Mesodermal cell (in vitro differentiated cells): ENCODE measurements at regions not wholly inside any gene's neighbourhood (a gene's known extent, or its start where the extent isn't known, plus 50 kb on each side); places are given as distances from the start of the nearest gene placed in this dataset.
A peak's percentile ranks its signal among the peaks of the same experiment; 100 is the strongest.
"Not testable (repeated sequence)": the region's sequence is repeated elsewhere in the genome, so short reads cannot be mapped to it uniquely, and the experiment has no call there.

Experiments
- H3K27ac ChIP-seq: 2 replicates; pipeline ENCODE4 v1.7.0; 2013; ENCODE audit warnings: mild to moderate bottlenecking, low read depth, low read length, moderate library complexity; ENCODE audit not compliant: severe bottlenecking
- H3K36me3 ChIP-seq: 2 replicates; pipeline ENCODE4 v1.7.1; 2013; ENCODE audit warnings: mild to moderate bottlenecking, low read length, moderate library complexity; ENCODE audit not compliant: control insufficient read depth, insufficient read depth
- H3K4me1 ChIP-seq: one replicate; pipeline ENCODE4 v1.7.1; 2013; ENCODE audit warnings: mild to moderate bottlenecking, low read length; ENCODE audit not compliant: insufficient read depth, control insufficient read depth, poor library complexity, severe bottlenecking
- H3K4me3 ChIP-seq: 2 replicates; pipeline ENCODE4 v1.7.0; 2013; ENCODE audit warnings: low read length, control low read depth, mild to moderate bottlenecking; ENCODE audit not compliant: insufficient read depth, poor library complexity, severe bottlenecking; ENCODE audit errors: extremely low read depth
- H3K9me3 ChIP-seq: 2 replicates; pipeline ENCODE4 v1.7.1; 2013; ENCODE audit warnings: mild to moderate bottlenecking, low read length, moderate library complexity; ENCODE audit not compliant: control insufficient read depth
- WGBS, 2 experiments: methylation state at CpG; one replicate each; pipeline ENCODE4 v1.1.5; 2013; ENCODE audit warnings: missing lambda C conversion rate in 2 of 2; ENCODE audit not compliant: insufficient coverage in 2 of 2; 5-methylcytosine and 5-hydroxymethylcytosine counted together

GRCh38 chr9:79485258-79485657, 86.5 kb upstream of the TLE4 start:
- Histone ChIP-seq H3K4me3 (no peak overlapping the region), H3K27ac (no peak overlapping the region), H3K4me1 (peaks cover 32% of the 10 kb centered on the region), H3K36me3 (no peaks in the 10 kb centered on the region), H3K9me3 (no peaks in the 10 kb centered on the region)
- 90 to 100% methylated on average over 2 of the region's 3 CpGs for WGBS, 2 experiments

DNA sequence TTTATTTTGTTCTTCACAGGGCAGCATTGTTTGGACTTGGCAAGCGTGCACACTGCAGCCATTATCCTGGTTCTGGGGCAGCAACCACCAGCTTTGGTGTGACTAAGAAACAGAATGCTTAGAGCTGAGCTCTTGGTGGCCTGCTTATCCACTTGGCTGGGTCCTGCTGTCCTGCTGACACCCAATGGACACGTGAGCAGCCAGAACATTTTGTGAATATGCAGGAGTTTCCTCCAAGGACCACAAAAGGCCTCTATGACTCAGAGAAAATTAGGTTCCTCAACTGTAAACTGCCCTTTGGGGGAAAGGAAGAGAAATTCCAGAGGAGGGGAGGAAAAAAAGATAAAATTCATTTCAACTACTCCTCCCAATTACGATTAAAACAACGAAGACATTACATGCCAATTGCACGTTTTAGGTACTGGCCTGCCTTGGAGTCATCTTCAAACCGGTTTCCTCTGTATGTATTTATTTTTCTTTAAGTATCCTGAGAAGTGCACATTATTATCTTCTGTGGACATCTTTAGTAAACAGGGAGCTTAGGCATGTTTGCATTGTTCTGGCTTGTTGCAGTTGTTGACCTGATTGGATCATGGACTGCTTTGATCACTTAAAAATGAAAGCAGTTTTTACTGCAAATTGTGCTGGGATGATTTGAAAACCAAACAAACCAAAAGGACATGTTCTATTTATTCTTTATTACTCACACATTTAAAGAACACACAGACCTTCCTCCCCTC, 82.3 kb upstream of the TLE4 start:
- H3K27ac ChIP-seq: peak overlapping the region; percentile 76
- no peaks in the 10 kb centered on the region for H3K36me3 ChIP-seq
- WGBS, 2 experiments: 81 to 83% methylated on average over 1 to 5 of the region's 6 CpGs
- H3K4me3 ChIP-seq: no peak overlapping the region
- no peaks in the 10 kb centered on the region for H3K9me3 ChIP-seq
- peaks cover 21% of the 10 kb centered on the region for H3K4me1 ChIP-seq

DNA sequence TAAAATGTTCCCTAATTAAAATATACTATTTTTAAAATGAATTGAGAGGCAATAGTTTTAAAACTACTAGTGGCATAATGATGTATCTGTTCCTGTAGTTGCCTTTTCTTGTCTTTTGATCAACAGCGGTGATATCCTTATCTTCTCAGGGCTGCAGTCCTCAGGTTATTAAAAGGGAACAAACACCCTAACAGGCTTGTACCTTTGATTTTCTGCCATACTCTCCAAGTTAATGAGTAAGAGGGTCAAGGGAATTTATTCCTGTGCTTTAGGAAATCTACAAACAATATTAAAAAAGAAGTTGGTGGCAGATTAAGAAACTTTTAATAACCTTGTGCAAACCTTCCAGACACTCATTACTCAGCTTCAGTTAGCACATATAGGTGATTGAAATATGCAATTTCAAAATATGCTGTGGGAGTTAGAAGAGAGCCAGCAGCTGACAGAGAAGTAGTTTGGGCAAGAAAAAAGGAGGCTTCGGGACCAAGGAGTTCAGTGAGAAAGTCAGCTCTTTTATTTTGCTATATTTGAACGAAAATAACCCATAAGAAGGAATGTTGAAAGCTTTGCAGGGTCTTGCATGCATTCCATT, 81.0 kb upstream of the TLE4 start:
- 100% methylated on average over 2 of the region's 3 CpGs for WGBS, 2 experiments
- no peak overlapping the region for H3K27ac ChIP-seq
- H3K9me3 ChIP-seq: no peaks in the 10 kb centered on the region
- H3K4me1 ChIP-seq: peaks cover 21% of the 10 kb centered on the region
- H3K36me3 ChIP-seq: no peaks in the 10 kb centered on the region
- H3K4me3 ChIP-seq: no peak overlapping the region

DNA sequence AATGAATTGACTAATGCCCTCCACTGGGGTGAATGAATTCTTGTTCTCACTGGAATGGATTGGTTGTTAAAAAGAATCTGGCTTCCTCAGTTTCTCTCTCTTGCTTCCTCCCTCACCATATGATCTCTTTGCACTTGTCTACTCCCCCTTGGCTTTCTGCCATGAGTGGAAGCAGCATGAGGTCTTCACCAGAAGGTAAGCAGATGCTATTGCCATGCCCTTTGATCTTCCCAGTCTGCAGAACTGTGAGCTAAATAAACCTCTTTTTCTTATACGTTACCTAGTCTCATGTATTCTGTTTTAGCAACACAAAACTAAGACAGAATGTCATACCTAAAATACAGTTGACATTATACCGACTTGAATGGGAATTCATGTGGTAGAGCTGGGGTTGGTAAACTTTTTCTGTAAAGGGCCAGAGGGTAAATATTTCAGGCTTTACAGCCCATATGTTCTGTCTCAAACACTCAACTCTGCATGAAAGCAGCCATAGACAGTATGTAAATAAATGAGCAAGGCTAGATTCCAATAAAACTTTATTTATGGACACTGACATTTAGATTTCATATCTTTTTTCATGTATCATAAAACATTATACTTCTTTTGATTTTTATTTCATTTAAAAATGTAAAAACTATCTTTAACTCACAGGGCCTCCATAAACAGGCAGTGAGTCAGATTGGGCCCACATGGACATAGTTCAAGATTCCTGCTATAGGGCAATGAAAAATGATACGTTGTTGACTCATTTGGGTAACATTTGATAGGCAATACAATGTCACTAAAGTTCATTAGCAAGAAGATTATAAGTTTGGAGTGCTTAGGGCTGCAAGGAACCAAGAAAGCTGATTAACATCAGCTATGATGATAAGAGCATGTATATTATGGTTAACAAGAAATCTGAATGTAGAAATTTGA, 79.4 kb upstream of the TLE4 start:
- Histone ChIP-seq H3K4me3 (no peak overlapping the region), H3K4me1 (peaks cover 21% of the 10 kb centered on the region), H3K9me3 (no peaks in the 10 kb centered on the region), H3K36me3 (no peaks in the 10 kb centered on the region), H3K27ac (no peak overlapping the region)
- 86 to 90% methylated on average over 1 of the region's 3 CpGs for WGBS, 2 experiments

GRCh38 chr9:79500196-79500864, 71.4 kb upstream of the TLE4 start:
- H3K4me3 ChIP-seq, H3K27ac ChIP-seq, H3K4me1 ChIP-seq, H3K9me3 ChIP-seq, H3K36me3 ChIP-seq: not testable (repeated sequence)
- WGBS, 2 experiments: 89 to 93% methylated on average over 14 to 23 of the region's 25 CpGs

DNA sequence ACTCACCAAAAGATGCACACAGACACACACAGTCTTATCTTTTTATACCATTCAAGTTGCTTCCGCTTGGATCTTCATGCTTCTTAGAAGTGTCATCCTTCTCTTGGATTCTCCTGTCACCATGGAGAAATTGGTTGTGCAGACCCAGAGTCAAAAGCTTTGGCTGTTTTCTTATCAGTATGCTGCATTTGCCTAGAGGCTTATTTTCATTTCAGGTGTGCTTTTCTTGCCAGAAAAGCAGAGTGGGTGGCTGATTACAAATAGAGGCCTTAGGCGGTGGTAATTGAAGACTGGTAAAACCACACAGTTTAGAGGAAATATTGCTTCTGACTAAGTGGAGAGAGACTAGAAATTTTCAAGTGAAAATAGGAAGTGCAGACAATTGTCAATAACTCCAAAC, 70.2 kb upstream of the TLE4 start:
- H3K4me3 ChIP-seq: no peak overlapping the region
- 77 to 93% methylated on average over 2 of the region's 2 CpGs for WGBS, 2 experiments
- H3K27ac ChIP-seq: no peak overlapping the region
- H3K36me3 ChIP-seq: no peaks in the 10 kb centered on the region
- no peaks in the 10 kb centered on the region for H3K4me1 ChIP-seq
- peaks cover 6% of the 10 kb centered on the region for H3K9me3 ChIP-seq

DNA sequence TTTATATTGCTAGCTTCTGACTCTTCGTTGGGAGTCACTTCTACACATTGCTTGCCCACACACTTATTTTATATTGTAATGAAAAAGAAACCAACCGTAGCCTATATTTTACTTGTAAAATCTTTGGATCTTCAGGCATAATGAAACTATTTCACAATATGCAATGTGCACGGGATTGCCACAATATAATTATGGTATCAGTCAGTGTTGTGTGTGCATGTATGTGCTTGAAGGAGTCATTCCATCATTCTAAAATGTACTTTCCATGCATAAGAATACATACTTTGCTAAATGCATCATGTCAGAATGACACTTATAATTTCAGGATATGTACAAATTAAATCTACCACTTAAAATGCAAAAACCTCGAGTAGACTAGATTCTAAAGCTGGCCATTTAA, 64.0 kb upstream of the TLE4 start:
- Histone ChIP-seq H3K4me1 (no peaks in the 10 kb centered on the region), H3K36me3 (no peaks in the 10 kb centered on the region), H3K27ac (no peak overlapping the region), H3K4me3 (no peak overlapping the region), H3K9me3 (no peaks in the 10 kb centered on the region)
- 100% methylated on average over 1 of the region's 4 CpGs; no CpG with 5 or more reads in 1 of the 2 experiments for WGBS, 2 experiments

GRCh38 chr9:79512251-79512650, 59.5 kb upstream of the TLE4 start:
- no peaks in the 10 kb centered on the region for H3K4me1 ChIP-seq
- H3K27ac ChIP-seq: no peak overlapping the region
- H3K36me3 ChIP-seq: no peaks in the 10 kb centered on the region
- 81 to 100% methylated on average over 2 of the region's 4 CpGs for WGBS, 2 experiments
- H3K9me3 ChIP-seq: no peaks in the 10 kb centered on the region
- H3K4me3 ChIP-seq: no peak overlapping the region
